ENCODE measurements at regions not wholly inside any gene's neighbourhood (a gene's known extent, or its start where the extent isn't known, plus 50 kb on each side); places are given as distances from the start of the nearest gene placed in this dataset.

DNA sequence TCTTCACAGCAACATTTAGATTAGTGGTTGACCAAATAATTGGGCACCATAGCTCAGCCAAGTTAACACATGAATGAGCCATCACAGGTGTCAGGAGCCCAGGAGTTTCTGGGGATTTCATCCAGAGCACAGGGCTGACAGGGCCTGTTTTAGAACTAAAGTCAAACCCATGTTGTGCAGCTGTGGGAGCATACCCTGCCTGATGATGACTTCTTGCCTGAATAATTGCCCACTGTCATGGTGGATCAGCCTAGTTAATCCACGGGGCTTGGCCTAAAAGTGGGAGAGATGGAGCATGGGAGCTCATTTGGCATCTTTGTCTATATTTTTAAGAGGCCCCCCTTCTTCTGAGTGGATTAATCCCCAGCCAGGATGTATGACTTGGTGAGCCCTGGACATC lies 105.6 kb upstream of the GDNF start:
- Histone ChIP-seq H3K27me3 (ENCODE audit: insufficient read depth, low read length) (peaks cover 5% of the 10 kb centered on the region; the same call in 1 of the 2 replicates), H3K4me1 (ENCODE audit: control insufficient read depth in 1 of 2, insufficient read depth in 2 of 2, low read length in 2 of 2) (no peaks in the 10 kb centered on the region), H3K27ac (ENCODE audit: low read depth, low read length) (no peak overlapping the region), H4K20me1 (ENCODE audit: insufficient read depth) (no peaks in the 10 kb centered on the region), H3K4me2 (ENCODE audit: low read length) (no peak overlapping the region), H3K9me2 (ENCODE audit: insufficient read depth) (no peaks in the 10 kb centered on the region), H3K9ac (ENCODE audit: low read length) (no peak overlapping the region), H3K4me3 (replicated peaks in 1 of 2; ENCODE audit: low read depth in 1 of 2, low read length in 2 of 2) (no peak overlapping the region), H3K79me2 (ENCODE audit: insufficient read depth, low read length) (no peaks in the 10 kb centered on the region), H2AFZ (ENCODE audit: low read depth, low read length, poor library complexity, severe bottlenecking) (no peak overlapping the region), H3K9me3 (ENCODE audit: control insufficient read depth in 1 of 2, insufficient read depth in 1 of 2, low read depth in 1 of 2, low read length in 2 of 2) (no peaks in the 10 kb centered on the region), H3K36me3 (ENCODE audit: control insufficient read depth in 1 of 2, insufficient read depth in 2 of 2, low read length in 2 of 2) (no peaks in the 10 kb centered on the region)
- ATAC-seq (no peak), DNase-seq (ENCODE audit: low read depth, low spot score) (no peak)
- no TSS peak for BruUV-seq (replicated peaks)
- CTCF ChIA-PET: no interaction called here
- RAD21 ChIA-PET (ENCODE audit: low non-redundant PET in 1 of 2, low total read pairs in 2 of 2, uncharacterized antibody in 2 of 2, unreplicated experiment in 2 of 2): no interaction called here
- POLR2A ChIA-PET: no interaction called here
- TF ChIP-seq JUND (IDR thresholded peaks at IDR 0.05): no peak
- TF ChIP-seq, protein P1, sequence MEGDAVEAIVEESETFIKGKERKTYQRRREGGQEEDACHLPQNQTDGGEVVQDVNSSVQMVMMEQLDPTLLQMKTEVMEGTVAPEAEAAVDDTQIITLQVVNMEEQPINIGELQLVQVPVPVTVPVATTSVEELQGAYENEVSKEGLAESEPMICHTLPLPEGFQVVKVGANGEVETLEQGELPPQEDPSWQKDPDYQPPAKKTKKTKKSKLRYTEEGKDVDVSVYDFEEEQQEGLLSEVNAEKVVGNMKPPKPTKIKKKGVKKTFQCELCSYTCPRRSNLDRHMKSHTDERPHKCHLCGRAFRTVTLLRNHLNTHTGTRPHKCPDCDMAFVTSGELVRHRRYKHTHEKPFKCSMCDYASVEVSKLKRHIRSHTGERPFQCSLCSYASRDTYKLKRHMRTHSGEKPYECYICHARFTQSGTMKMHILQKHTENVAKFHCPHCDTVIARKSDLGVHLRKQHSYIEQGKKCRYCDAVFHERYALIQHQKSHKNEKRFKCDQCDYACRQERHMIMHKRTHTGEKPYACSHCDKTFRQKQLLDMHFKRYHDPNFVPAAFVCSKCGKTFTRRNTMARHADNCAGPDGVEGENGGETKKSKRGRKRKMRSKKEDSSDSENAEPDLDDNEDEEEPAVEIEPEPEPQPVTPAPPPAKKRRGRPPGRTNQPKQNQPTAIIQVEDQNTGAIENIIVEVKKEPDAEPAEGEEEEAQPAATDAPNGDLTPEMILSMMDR (IDR thresholded peaks at IDR 0.05 in 2 of 3, conservative IDR thresholded peaks at IDR 0.05 in 1 of 3; ENCODE audit: borderline replicate concordance in 1 of 3, insufficient read depth in 1 of 3, low read depth in 2 of 3, low read length in 2 of 3): no peak
- no peak for TF ChIP-seq ZNF274 (IDR thresholded peaks at IDR 0.05; ENCODE audit: low read depth, low read length)
- TF ChIP-seq FOSL1 (IDR thresholded peaks at IDR 0.05; ENCODE audit: low read depth): no peak
- TF ChIP-seq RAD21 (IDR thresholded peaks at IDR 0.05; ENCODE audit: low read depth): no peak
- no peak for TF ChIP-seq EZH2phosphoT487 (IDR thresholded peaks at IDR 0.05; ENCODE audit: borderline replicate concordance)
- no peak for TF ChIP-seq ZFX (IDR thresholded peaks at IDR 0.05)
- no peak for TF ChIP-seq SIN3A (IDR thresholded peaks at IDR 0.05; ENCODE audit: low read depth)
- TF ChIP-seq, protein P2, sequence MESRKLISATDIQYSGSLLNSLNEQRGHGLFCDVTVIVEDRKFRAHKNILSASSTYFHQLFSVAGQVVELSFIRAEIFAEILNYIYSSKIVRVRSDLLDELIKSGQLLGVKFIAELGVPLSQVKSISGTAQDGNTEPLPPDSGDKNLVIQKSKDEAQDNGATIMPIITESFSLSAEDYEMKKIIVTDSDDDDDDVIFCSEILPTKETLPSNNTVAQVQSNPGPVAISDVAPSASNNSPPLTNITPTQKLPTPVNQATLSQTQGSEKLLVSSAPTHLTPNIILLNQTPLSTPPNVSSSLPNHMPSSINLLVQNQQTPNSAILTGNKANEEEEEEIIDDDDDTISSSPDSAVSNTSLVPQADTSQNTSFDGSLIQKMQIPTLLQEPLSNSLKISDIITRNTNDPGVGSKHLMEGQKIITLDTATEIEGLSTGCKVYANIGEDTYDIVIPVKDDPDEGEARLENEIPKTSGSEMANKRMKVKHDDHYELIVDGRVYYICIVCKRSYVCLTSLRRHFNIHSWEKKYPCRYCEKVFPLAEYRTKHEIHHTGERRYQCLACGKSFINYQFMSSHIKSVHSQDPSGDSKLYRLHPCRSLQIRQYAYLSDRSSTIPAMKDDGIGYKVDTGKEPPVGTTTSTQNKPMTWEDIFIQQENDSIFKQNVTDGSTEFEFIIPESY (IDR thresholded peaks at IDR 0.05; ENCODE audit: extremely low read depth, insufficient replicate concordance, low read length): no peak
- TF ChIP-seq ELF1 (IDR thresholded peaks at IDR 0.05; ENCODE audit: borderline replicate concordance, low read depth): no peak
- TF ChIP-seq POLR2A (IDR thresholded peaks at IDR 0.05; ENCODE audit: borderline replicate concordance, extremely low read depth, insufficient read depth, insufficient read length): no peak
- TF ChIP-seq POLR2AphosphoS5 (IDR thresholded peaks at IDR 0.05; ENCODE audit: low read depth, low read length): no peak
- TF ChIP-seq, protein P3, sequence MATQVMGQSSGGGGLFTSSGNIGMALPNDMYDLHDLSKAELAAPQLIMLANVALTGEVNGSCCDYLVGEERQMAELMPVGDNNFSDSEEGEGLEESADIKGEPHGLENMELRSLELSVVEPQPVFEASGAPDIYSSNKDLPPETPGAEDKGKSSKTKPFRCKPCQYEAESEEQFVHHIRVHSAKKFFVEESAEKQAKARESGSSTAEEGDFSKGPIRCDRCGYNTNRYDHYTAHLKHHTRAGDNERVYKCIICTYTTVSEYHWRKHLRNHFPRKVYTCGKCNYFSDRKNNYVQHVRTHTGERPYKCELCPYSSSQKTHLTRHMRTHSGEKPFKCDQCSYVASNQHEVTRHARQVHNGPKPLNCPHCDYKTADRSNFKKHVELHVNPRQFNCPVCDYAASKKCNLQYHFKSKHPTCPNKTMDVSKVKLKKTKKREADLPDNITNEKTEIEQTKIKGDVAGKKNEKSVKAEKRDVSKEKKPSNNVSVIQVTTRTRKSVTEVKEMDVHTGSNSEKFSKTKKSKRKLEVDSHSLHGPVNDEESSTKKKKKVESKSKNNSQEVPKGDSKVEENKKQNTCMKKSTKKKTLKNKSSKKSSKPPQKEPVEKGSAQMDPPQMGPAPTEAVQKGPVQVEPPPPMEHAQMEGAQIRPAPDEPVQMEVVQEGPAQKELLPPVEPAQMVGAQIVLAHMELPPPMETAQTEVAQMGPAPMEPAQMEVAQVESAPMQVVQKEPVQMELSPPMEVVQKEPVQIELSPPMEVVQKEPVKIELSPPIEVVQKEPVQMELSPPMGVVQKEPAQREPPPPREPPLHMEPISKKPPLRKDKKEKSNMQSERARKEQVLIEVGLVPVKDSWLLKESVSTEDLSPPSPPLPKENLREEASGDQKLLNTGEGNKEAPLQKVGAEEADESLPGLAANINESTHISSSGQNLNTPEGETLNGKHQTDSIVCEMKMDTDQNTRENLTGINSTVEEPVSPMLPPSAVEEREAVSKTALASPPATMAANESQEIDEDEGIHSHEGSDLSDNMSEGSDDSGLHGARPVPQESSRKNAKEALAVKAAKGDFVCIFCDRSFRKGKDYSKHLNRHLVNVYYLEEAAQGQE (IDR thresholded peaks at IDR 0.05; ENCODE audit: low read depth): no peak
- TF ChIP-seq CBX3 (IDR thresholded peaks at IDR 0.05; ENCODE audit: low read depth): no peak
- no peak for TF ChIP-seq EZH2 (IDR thresholded peaks at IDR 0.05)
- no peak for TF ChIP-seq SRF (IDR thresholded peaks at IDR 0.05; ENCODE audit: low read depth)
- no peak for TF ChIP-seq CEBPB (IDR thresholded peaks at IDR 0.05; ENCODE audit: low read depth)
- no peak for TF ChIP-seq EGR1 (IDR thresholded peaks at IDR 0.05; ENCODE audit: low read depth)
- intact Hi-C loops (cut with micrococcal nuclease): no loop called here
